ENCODE measurements at regions not wholly inside any gene's neighbourhood (a gene's known extent, or its start where the extent isn't known, plus 50 kb on each side); places are given as distances from the start of the nearest gene placed in this dataset.

- Histone ChIP-seq H3K4me3 (ENCODE audit: low read length) (no peak overlapping the region), H3K27me3 (ENCODE audit: control insufficient read depth, low read length) (no peaks in the 10 kb centered on the region), H3K79me2 (ENCODE audit: control insufficient read depth, low read length) (no peaks in the 10 kb centered on the region), H4K20me1 (ENCODE audit: control insufficient read depth, insufficient read depth, low read depth, low read length) (no peaks in the 10 kb centered on the region), H3K9me3 (ENCODE audit: control insufficient read depth, insufficient read depth, low read length) (no peaks in the 10 kb centered on the region), H3K4me2 (ENCODE audit: low read length) (no peak overlapping the region), H3K27ac (ENCODE audit: low read depth, low read length) (no peak overlapping the region), H3K9me2 (replicated peaks; ENCODE audit: control insufficient read depth, low read length) (no peaks in the 10 kb centered on the region), H3K36me3 (ENCODE audit: control insufficient read depth, low read length) (no peaks in the 10 kb centered on the region), H3K4me1 (ENCODE audit: control insufficient read depth, low read length) (no peaks in the 10 kb centered on the region), H3F3A (ENCODE audit: control insufficient read depth, insufficient read depth) (no peaks in the 10 kb centered on the region)
- no peak for TF ChIP-seq CTCF (IDR thresholded peaks at IDR 0.05; ENCODE audit: low read depth, low read length, poor library complexity, severe bottlenecking)
- no peak for TF ChIP-seq EZH2phosphoT487 (IDR thresholded peaks at IDR 0.05; ENCODE audit: borderline replicate concordance, low read length)
Measured at GRCh38 chr2:88873620-88874019, 182.1 kb downstream of the RPIA start.

GRCh38 chr2:88874063-88874657 lies 182.7 kb downstream of the RPIA start:
- no peak overlapping the region for H3K4me2 ChIP-seq (ENCODE audit: low read length)
- H3K27me3 ChIP-seq (ENCODE audit: control insufficient read depth, low read length) = no peaks in the 10 kb centered on the region

GRCh38 chr2:88875736-88876135 lies 184.3 kb downstream of the RPIA start:
- Histone ChIP-seq H3K9me3 (ENCODE audit: control insufficient read depth, insufficient read depth, low read length) (no peaks in the 10 kb centered on the region), H3K36me3 (ENCODE audit: control insufficient read depth, low read length) (no peaks in the 10 kb centered on the region), H3F3A (ENCODE audit: control insufficient read depth, insufficient read depth) (no peaks in the 10 kb centered on the region), H3K79me2 (ENCODE audit: control insufficient read depth, low read length) (no peaks in the 10 kb centered on the region), H3K27me3 (ENCODE audit: control insufficient read depth, low read length) (no peaks in the 10 kb centered on the region), H3K4me2 (ENCODE audit: low read length) (no peak overlapping the region), H3K4me3 (ENCODE audit: low read length) (no peak overlapping the region), H3K9me2 (replicated peaks; ENCODE audit: control insufficient read depth, low read length) (no peaks in the 10 kb centered on the region), H3K4me1 (ENCODE audit: control insufficient read depth, low read length) (no peaks in the 10 kb centered on the region), H3K27ac (ENCODE audit: low read depth, low read length) (no peak overlapping the region), H4K20me1 (ENCODE audit: control insufficient read depth, insufficient read depth, low read depth, low read length) (no peaks in the 10 kb centered on the region)
- no peak for TF ChIP-seq CTCF (IDR thresholded peaks at IDR 0.05; ENCODE audit: low read depth, low read length, poor library complexity, severe bottlenecking)
- TF ChIP-seq EZH2phosphoT487 (IDR thresholded peaks at IDR 0.05; ENCODE audit: borderline replicate concordance, low read length) = no peak

More at GRCh38 chr2:88874063-88874657, 182.7 kb downstream of the RPIA start:
- Histone ChIP-seq H3K9me2 (replicated peaks; ENCODE audit: control insufficient read depth, low read length) (no peaks in the 10 kb centered on the region), H4K20me1 (ENCODE audit: control insufficient read depth, insufficient read depth, low read depth, low read length) (no peaks in the 10 kb centered on the region), H3K79me2 (ENCODE audit: control insufficient read depth, low read length) (no peaks in the 10 kb centered on the region), H3K36me3 (ENCODE audit: control insufficient read depth, low read length) (no peaks in the 10 kb centered on the region), H3F3A (ENCODE audit: control insufficient read depth, insufficient read depth) (no peaks in the 10 kb centered on the region), H3K4me3 (ENCODE audit: low read length) (no peak overlapping the region), H3K9me3 (ENCODE audit: control insufficient read depth, insufficient read depth, low read length) (no peaks in the 10 kb centered on the region), H3K4me1 (ENCODE audit: control insufficient read depth, low read length) (no peaks in the 10 kb centered on the region), H3K27ac (ENCODE audit: low read depth, low read length) (no peak overlapping the region)
- no peak for TF ChIP-seq EZH2phosphoT487 (IDR thresholded peaks at IDR 0.05; ENCODE audit: borderline replicate concordance, low read length)
- no peak for TF ChIP-seq CTCF (IDR thresholded peaks at IDR 0.05; ENCODE audit: low read depth, low read length, poor library complexity, severe bottlenecking)

Data from DOHH2 (cell line).